ENCODE measurements at regions not wholly inside any gene's neighbourhood (a gene's known extent, or its start where the extent isn't known, plus 50 kb on each side); places are given as distances from the start of the nearest gene placed in this dataset.

- ATAC-seq (no peak), DNase-seq (no peak)
- TF ChIP-seq CTCF (IDR thresholded peaks at IDR 0.05), result no peak
- H3K36me3 ChIP-seq (ENCODE audit: insufficient read depth in 1 of 2, low read depth in 1 of 2), result no peaks in the 10 kb centered on the region
- no peaks in the 10 kb centered on the region for H3K27me3 ChIP-seq (ENCODE audit: insufficient read depth in 3 of 3, low read length in 2 of 3)
- H3K27ac ChIP-seq, result no peak overlapping the region
- H3K4me3 ChIP-seq, result no peak overlapping the region
- no peaks in the 10 kb centered on the region for H3K9me3 ChIP-seq
- intact Hi-C loops (cut with DNase I), result no loop called here
- H3K4me1 ChIP-seq, result no peaks in the 10 kb centered on the region
- 88 to 95% (median 91%) methylated on average over 1 of the region's 1 CpG for WGBS, 3 donors
Measured at GRCh38 chr3:68018275-68018674, 363.9 kb upstream of the SUCLG2 start.

GRCh38 chr3:68017069-68017468 lies 362.7 kb upstream of the SUCLG2 start:
- Histone ChIP-seq H3K27me3 (ENCODE audit: insufficient read depth in 3 of 3, low read length in 2 of 3) (no peaks in the 10 kb centered on the region), H3K27ac (no peak overlapping the region), H3K4me3 (no peak overlapping the region), H3K36me3 (ENCODE audit: insufficient read depth in 1 of 2, low read depth in 1 of 2) (no peaks in the 10 kb centered on the region), H3K4me1 (no peaks in the 10 kb centered on the region), H3K9me3 (no peaks in the 10 kb centered on the region)
- no peak for TF ChIP-seq CTCF (IDR thresholded peaks at IDR 0.05)
- ATAC-seq (no peak), DNase-seq (no peak)
- intact Hi-C loops (cut with DNase I), result no loop called here
- 85 to 86% (median 85%) methylated on average over 3 of the region's 3 CpGs for WGBS, 3 donors

- H3K4me3 ChIP-seq, result no peak overlapping the region
- ATAC-seq (no peak), DNase-seq (no peak)
- no peak overlapping the region for H3K27ac ChIP-seq
- no peaks in the 10 kb centered on the region for H3K9me3 ChIP-seq
- no peak for TF ChIP-seq CTCF (IDR thresholded peaks at IDR 0.05)
- peaks cover 0 to 29% (median 8%) of the 10 kb centered on the region in 3 donors for H3K27me3 ChIP-seq (ENCODE audit: insufficient read depth in 3 of 3, low read length in 2 of 3)
- H3K4me1 ChIP-seq, result no peaks in the 10 kb centered on the region
- intact Hi-C loops (cut with DNase I), result no loop called here
- WGBS, 3 donors, result 53 to 68% (median 64%) methylated on average over 5 of the region's 5 CpGs
- no peaks in the 10 kb centered on the region for H3K36me3 ChIP-seq (ENCODE audit: insufficient read depth in 1 of 2, low read depth in 1 of 2)
Measured at GRCh38 chr3:68009900-68010299, 355.5 kb upstream of the SUCLG2 start.

GRCh38 chr3:68007621-68008226 lies 353.3 kb upstream of the SUCLG2 start:
- H3K9me3 ChIP-seq, result no peaks in the 10 kb centered on the region
- TF ChIP-seq CTCF (IDR thresholded peaks at IDR 0.05), result no peak
- no peaks in the 10 kb centered on the region for H3K36me3 ChIP-seq (ENCODE audit: insufficient read depth in 1 of 2, low read depth in 1 of 2)
- H3K4me1 ChIP-seq, result no peaks in the 10 kb centered on the region
- intact Hi-C loops (cut with DNase I), result no loop called here
- 0 to 2% (median 2%) methylated on average over 34 to 36 of the region's 36 CpGs for WGBS, 3 donors
- no peak overlapping the region for H3K27ac ChIP-seq
- DNase-seq, result peak; percentile 11 to 38
- no peak for ATAC-seq
- peak overlapping the region; percentile 32 for H3K4me3 ChIP-seq
- peaks cover 0 to 35% (median 8%) of the 10 kb centered on the region in 3 donors for H3K27me3 ChIP-seq (ENCODE audit: insufficient read depth in 3 of 3, low read length in 2 of 3)

GRCh38 chr3:68006646-68007045 lies 352.2 kb upstream of the SUCLG2 start:
- H3K27ac ChIP-seq, result no peak overlapping the region
- no peaks in the 10 kb centered on the region for H3K9me3 ChIP-seq
- ATAC-seq (no peak), DNase-seq (no peak)
- no peak overlapping the region for H3K4me3 ChIP-seq
- H3K27me3 ChIP-seq (ENCODE audit: insufficient read depth in 3 of 3, low read length in 2 of 3), result peaks cover 0 to 38% (median 8%) of the 10 kb centered on the region in 3 donors
- intact Hi-C loops (cut with DNase I), result no loop called here
- no peaks in the 10 kb centered on the region for H3K4me1 ChIP-seq
- H3K36me3 ChIP-seq (ENCODE audit: insufficient read depth in 1 of 2, low read depth in 1 of 2), result no peaks in the 10 kb centered on the region
- no peak for TF ChIP-seq CTCF (IDR thresholded peaks at IDR 0.05)
